ENCODE measurements at regions not wholly inside any gene's neighbourhood (a gene's known extent, or its start where the extent isn't known, plus 50 kb on each side); places are given as distances from the start of the nearest gene placed in this dataset.

DNA sequence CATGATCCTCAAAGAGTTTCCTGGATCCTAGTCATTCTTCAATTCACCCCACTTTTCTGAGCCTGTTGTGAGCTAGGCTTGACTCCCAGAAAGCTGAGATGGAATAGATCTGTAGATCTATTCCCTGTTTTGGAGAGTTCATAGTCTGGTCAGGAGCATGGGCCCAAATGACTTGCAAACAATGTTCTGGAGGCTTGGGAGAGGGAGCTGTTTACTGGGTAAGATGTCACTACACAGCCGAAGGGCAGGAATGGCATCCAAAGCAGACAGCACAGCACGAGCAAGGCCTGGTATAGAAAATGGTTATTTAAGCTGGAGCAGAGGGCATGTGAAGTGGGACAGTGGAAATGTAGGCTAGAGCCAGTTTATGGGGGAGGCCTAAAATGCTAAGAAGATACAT lies 152.5 kb upstream of the ALDH1B1 start:
- no peak overlapping the region for H2AK5ac ChIP-seq (ENCODE audit: insufficient read length, low read length)

More for the DNA sequence above, 152.5 kb upstream of the ALDH1B1 start:
- Histone ChIP-seq H3K79me2 (ENCODE audit: insufficient read depth, low read length) (no peaks in the 10 kb centered on the region), H3K23ac (ENCODE audit: insufficient read length, low read depth, low read length) (no peak overlapping the region), H3K4me1 (ENCODE audit: insufficient read depth, low read length) (no peaks in the 10 kb centered on the region), H2AFZ (ENCODE audit: low read length) (no peak overlapping the region), H4K5ac (ENCODE audit: insufficient read length, low read depth, low read length) (no peak overlapping the region), H3K27ac (ENCODE audit: insufficient read length, low read depth, low read length) (no peak overlapping the region), H2BK12ac (ENCODE audit: insufficient read length, low read depth, low read length) (no peak overlapping the region), H3K9me3 (ENCODE audit: control insufficient read depth, low read depth, low read length) (no peaks in the 10 kb centered on the region), H2BK15ac (ENCODE audit: low read depth, low read length) (no peak overlapping the region), H4K91ac (ENCODE audit: insufficient read length, low read depth, low read length) (no peak overlapping the region), H3K9ac (ENCODE audit: extremely low read depth, insufficient read length, low read length) (no peak overlapping the region), H4K8ac (replicated peaks; ENCODE audit: insufficient read length, low read depth, low read length) (no peak overlapping the region), H2BK5ac (ENCODE audit: insufficient read length, low read length) (no peak overlapping the region), H4K20me1 (ENCODE audit: control insufficient read depth, insufficient read depth, insufficient read length) (no peaks in the 10 kb centered on the region), H3T11ph (ENCODE audit: low read length) (no peak overlapping the region), H2BK120ac (ENCODE audit: low read depth, low read length, poor library complexity, severe bottlenecking) (no peak overlapping the region), H3K14ac (ENCODE audit: insufficient read depth, low read length) (no peak overlapping the region), H3K4me2 (ENCODE audit: insufficient read depth, insufficient read length, low read length) (no peak overlapping the region), H3K4ac (ENCODE audit: low read depth, low read length) (no peak overlapping the region), H3K18ac (ENCODE audit: insufficient read length, low read depth, low read length) (no peak overlapping the region), H3K79me1 (ENCODE audit: insufficient read depth, low read depth, low read length, poor library complexity, severe bottlenecking) (no peaks in the 10 kb centered on the region), H3K23me2 (ENCODE audit: insufficient read length, low read depth, low read length, poor library complexity, severe bottlenecking) (no peaks in the 10 kb centered on the region), H2BK20ac (ENCODE audit: low read depth, low read length, poor library complexity, severe bottlenecking) (no peak overlapping the region), H3K56ac (ENCODE audit: insufficient read length, low read depth, low read length) (no peak overlapping the region), H3K27me3 (ENCODE audit: insufficient read depth, low read length) (no peaks in the 10 kb centered on the region; the same call in 1 of the 2 replicates)
- no CpG with 5 or more reads among the region's 2 CpGs for WGBS (ENCODE audit: extremely low coverage, insufficient read length, low lambda C conversion rate)
- TF ChIP-seq, protein P1, sequence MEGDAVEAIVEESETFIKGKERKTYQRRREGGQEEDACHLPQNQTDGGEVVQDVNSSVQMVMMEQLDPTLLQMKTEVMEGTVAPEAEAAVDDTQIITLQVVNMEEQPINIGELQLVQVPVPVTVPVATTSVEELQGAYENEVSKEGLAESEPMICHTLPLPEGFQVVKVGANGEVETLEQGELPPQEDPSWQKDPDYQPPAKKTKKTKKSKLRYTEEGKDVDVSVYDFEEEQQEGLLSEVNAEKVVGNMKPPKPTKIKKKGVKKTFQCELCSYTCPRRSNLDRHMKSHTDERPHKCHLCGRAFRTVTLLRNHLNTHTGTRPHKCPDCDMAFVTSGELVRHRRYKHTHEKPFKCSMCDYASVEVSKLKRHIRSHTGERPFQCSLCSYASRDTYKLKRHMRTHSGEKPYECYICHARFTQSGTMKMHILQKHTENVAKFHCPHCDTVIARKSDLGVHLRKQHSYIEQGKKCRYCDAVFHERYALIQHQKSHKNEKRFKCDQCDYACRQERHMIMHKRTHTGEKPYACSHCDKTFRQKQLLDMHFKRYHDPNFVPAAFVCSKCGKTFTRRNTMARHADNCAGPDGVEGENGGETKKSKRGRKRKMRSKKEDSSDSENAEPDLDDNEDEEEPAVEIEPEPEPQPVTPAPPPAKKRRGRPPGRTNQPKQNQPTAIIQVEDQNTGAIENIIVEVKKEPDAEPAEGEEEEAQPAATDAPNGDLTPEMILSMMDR (conservative IDR thresholded peaks at IDR 0.05), result no peak
- Mint-ChIP-seq H3K4me3 (no peak overlapping the region), H3K4me1 (no peaks in the 10 kb centered on the region), H3K27me3 (ENCODE audit: low read depth) (peaks cover 68% of the 10 kb centered on the region), H3K36me3 (ENCODE audit: insufficient read depth in 1 of 3, low read depth in 3 of 3) (peaks cover 0 to 4% (median 1%) of the 10 kb centered on the region in 3 experiments; a peak in 3 of 7 replicates), H3K9me3 (peaks cover 5 to 11% of the 10 kb centered on the region in 2 experiments), H3K27ac (no peak overlapping the region)
- no peak for DNase-seq

Data from H9 (cell line).